ENCODE measurements at regions not wholly inside any gene's neighbourhood (a gene's known extent, or its start where the extent isn't known, plus 50 kb on each side); places are given as distances from the start of the nearest gene placed in this dataset.

DNA sequence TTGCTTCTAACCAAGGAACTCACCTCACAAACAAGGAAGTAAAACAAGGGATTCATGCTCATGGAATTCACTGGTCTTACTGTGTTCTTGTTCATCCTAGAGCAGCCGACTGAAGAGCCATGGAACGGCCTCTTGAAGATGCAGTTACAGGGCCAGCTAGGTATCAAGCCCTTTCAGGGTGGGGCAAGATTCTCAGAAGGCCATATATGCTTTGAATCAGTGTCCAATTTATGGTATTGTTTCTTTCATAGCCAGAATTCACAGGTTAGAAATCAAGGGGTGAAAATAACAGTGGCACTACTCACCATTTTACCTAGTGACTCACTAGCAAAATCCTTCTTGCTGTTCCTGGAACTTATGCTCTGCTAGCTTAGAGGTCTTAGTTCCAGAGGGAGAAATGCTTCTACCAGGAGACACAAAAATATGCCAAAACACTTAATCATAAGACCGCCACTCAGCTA, 159.5 kb upstream of the CDH10 start:
- no peak for TF ChIP-seq POLR2A (IDR thresholded peaks at IDR 0.05; ENCODE audit: low read length)
- no peak for TF ChIP-seq GATA1 (IDR thresholded peaks at IDR 0.05; ENCODE audit: low read depth, low read length)

All from erythroblast (primary cell).